NCI-H1105 treated with DMSO at 0.1 percent for 48 hours (cell line): ENCODE measurements at regions not wholly inside any gene's neighbourhood (a gene's known extent, or its start where the extent isn't known, plus 50 kb on each side); places are given as distances from the start of the nearest gene placed in this dataset.

Experiments
- DNase-seq: peaks from one replicate; lab custom pipeline; 2025; lab: John Stamatoyannopoulos, UW

DNA sequence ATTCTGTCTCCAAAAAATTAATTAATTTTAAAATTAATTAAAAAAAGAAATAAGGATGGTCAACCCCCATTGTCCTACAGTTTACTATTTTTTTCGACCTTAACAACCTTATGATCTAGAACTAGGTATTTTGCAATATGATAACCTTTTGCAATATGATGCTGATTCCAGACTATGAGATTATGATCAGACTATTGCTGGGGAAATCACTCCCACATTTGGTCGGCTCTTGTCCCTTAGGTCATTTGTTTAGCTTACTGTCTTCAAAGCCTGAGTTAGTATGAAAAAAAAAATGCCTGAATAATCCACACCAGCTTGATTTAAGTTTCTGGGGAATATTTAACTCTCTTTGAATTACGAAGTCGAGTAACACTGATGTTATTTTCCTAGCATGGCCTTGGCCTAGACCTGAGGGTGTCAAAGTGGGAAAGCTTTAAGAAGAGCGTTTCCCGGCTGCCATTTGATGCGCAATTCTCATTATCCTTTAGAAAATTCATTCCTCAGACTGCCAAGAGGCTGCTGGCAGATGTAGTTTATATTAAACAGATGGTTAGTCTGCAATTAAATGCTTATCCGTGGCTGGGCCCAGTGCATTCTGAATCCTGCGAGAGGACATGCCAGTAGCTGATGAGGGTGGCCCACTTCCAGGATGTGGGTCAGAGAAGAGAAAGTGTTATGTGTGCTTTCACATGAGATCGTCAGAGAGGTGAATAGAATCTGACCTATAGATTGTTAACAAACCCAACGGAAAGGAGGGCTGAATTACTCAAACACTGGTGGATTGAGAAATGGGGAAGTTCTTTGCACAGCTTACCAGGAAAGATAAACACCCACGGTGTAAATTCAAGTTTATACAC is 496.0 kb upstream of the THBS1 start:
- no peak for DNase-seq

DNA sequence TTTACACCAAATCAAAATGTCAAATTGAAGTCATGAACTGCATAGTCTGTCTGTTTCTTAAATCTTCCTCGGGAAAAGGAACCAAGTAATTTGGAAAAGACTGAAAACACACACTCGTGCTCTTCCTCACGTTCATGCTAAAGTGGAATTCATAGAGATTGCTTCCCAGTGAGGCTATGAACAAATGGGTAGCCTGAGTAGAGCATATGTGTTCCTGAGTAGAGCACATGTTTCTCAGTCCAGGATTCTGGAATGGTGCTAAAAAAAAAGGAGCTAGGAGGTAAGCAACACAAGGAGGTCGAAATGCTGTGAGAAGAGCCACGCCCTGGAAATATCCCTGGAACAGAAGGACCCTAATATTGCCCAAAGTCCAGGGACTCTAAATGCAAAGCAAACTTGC is 494.2 kb upstream of the THBS1 start:
- DNase-seq, result no peak

DNA sequence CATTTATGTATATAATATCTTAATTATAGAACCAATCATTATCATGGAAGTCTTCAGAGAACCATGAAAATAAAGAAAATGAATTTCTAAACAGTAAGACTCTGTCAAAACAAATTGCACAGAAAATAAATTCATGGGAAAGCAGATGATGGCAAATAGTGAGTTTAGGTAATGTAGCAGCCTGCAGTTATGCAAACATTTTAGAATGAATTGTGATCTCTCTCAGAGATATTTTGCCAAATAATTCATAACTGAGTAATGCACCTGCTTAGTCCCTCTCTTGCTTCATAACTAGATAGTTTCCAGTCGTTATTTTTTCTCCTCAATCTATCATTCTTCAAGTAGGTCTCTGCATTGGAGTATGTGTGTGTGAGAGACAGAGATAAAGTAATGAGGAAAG is 492.7 kb upstream of the THBS1 start:
- no peak for DNase-seq

DNA sequence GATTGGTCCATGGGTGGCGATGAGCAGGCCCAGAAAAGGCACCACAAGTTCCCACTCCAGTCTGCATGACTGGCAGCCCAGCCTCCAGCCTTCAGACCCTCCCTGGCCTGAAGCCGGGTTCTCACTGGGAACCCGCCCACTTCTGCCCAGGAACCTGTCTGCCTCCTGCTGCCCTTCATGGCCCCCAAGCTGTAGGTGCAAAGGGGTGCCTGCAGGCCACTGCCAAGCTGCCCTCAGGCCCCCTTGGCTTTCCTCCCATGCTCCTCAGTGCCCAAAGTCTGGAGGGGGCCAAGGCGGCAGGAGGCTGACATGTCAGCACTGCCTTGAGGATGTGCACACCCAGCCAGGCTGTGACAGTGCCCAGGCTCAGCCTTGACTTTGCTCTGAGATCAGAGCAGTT is 488.5 kb upstream of the THBS1 start:
- DNase-seq, result no peak

DNA sequence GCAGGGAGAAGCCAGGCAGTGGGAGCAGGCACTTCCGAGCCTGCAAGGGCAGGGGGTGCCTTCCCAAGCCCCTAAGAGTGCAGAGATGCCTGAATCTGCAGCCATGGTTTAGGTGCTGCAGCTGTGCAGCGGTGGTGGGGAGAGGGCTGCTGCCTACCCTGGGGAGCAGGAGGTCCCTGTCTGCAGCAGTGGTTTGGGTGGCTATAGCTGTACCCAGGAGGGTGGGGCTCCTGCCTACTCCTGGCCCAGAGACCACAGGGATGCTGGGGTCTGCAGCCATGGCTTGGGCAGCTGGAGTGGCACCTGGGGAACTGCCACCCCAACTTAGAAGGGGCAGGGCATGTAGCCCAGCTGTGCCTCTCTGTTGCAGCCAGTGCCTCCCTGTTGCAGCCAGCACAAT is 488.1 kb upstream of the THBS1 start:
- DNase-seq, result no peak

DNA sequence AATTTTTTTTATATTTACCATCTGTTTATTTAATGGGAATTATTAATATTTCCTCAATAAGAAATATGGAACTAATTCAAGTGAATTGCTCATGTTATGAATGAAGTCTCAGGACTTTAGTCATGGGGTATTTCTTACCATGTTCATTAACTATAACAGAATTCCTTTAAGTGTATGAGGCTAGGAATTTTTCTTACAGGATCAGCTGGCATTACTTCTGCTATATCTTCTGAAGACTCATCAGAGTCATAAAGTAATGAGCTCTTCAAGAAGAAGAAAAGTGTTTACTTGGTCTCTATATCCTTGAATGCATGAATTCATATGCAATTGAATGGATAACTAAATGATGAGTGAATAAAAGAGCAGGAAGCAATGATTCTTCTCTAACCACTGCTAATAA is 486.8 kb upstream of the THBS1 start:
- DNase-seq, result no peak

DNA sequence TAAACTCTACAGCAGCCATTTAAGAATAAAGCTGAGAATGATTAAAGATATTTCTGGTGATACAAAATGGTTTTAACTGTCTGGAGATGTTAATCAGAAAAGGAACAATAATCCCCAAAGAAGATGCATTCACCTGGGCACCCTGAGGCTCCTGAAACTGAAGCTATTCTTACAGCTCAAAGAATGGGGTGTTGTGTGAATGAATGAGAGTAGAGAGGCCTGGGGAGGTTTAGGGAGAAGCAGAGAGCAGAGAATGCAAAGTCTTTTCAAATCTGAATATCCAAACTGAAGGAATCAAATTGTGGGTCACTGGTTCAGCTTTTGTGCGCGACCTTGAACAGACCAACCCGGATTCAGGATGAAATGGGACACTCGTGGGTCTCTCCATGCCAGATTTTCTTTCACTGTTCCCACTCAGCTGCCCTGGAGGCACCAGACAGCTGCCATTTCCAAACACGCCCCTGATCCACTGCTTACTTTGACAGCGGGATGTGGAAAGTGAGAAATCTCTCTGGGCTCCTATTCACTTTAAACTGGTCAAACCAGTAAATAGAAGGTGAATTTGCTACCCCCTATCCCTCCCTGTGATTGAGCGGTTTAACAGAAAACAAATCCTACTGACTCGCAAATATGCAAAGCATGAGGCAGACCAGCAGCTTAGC is 485.5 kb upstream of the THBS1 start:
- no peak for DNase-seq

DNA sequence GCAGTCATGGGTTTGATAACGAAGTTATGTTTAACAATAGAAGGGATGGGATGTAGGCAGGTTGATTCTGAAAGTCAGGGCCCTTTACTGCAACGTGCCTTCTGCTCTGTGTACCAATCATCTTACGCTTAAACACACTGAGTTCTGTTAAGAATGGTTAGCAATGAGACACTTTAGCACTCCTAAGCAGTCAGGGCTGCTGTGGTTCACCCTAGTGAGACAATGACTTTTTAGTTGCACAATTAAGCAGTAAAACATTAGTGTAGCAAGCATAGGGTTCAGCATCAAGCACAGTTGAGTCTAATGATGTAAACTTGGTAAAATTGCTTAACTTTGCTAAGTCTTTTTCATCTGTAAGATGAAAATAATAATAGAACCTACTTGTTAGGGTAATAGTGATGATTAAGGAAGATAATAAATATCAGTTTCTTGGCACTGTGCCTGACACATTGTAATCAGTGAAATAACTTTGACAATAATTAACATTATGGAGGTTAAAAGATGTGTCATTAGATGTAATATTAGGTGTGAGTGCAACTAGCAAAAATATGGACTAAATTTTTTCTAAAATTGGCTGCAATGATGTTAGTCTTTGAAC is 484.2 kb upstream of the THBS1 start:
- no peak for DNase-seq

DNA sequence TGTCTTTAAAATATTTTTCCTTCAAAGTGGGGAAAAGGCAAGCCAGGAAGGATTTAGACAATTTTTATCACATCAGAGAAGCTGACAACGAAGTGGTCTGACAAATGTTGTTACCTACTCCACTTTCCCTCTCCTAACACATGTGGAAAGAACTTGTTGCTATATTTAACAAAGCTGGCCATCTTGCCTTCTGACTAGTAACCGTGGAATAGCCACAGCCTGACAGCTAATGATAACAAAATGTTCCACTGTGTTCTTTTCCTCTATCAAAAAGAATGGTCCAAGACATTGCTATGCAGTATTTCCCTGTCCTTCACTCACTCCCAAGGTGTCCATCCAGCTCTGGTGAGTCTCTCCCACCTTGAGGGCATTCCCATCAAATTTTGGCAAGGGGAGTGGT is 481.4 kb upstream of the THBS1 start:
- DNase-seq, result no peak

DNA sequence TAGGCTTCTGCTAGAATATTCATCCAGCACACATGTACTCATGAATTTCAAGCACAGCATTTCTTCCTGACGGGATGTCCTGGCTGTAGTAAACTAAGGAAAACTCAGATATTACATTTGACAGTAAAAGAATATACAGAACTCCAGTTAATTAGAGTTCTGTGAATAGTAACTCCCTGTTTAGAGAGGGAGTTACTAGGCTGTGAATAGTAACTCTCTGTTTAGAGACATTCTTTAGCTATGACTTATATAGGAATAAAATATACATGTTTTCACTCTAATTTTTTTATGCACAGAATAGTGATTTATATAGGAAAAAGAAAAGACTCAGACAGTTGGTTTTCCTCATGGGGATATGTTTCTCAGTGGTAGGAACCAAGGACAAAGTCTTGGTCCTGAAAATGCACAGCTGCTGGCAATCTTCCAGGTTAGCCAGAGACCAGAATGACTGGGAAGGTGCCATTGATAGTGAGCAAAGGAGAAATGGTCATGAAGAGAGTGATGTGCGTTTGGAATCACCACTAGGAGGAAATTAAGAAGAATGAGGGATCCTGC is 480.7 kb upstream of the THBS1 start:
- no peak for DNase-seq

DNA sequence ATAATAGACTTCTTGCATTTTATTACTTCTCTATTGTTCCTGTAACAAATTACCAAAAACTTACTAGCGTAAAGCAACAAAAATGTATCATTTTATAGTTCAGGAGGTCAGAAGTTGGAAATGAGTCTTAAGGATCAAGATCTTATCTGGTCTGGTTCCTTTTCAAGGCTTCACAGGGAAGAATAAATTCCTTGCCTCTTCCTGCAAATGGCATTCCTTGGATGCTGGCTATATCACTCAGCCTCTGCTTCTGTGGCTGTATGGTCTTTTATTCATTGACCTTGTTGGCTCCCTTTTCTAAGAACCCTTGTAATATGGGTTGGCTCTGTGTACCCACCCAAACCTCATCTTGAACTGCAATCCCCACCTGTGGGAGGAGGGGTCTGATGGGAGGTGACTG is 478.4 kb upstream of the THBS1 start:
- no peak for DNase-seq

DNA sequence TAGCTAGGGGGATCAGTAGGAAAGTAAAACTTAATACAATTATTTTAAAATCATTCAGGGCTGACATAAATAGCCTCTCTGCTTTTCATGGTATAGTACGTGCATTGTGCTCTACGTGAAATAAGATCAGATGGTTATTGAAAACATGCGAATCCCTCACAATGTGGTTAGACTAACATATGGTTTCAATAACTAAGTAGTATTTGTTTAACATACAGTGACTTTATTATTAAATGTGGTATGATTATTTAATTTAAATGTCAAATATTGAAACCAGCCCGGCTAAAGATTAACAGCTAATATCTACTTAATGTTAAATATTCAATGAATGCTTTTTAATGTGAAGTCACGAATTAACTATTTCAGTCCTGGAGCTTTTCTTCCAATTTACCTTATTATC is 473.9 kb upstream of the THBS1 start:
- no peak for DNase-seq

DNA sequence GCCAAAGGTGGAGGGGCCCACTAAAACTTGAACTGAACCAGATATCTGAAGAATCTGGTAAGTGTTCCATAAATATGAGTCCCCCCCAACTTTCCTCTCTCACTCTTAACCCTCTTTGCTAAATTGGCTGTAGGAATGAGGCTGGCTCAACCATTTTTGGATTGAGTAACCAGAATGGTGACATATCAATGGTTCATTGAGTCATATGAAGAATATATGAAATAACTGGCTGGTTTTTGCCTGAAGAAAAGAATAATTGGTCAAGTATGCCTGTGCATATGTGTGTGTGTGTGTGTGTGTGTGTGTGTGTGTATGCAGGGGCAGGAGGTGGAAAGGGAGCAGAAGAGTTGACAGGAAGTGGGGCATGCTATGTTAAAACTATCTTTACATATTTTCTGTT is 472.9 kb upstream of the THBS1 start:
- DNase-seq, result no peak

DNA sequence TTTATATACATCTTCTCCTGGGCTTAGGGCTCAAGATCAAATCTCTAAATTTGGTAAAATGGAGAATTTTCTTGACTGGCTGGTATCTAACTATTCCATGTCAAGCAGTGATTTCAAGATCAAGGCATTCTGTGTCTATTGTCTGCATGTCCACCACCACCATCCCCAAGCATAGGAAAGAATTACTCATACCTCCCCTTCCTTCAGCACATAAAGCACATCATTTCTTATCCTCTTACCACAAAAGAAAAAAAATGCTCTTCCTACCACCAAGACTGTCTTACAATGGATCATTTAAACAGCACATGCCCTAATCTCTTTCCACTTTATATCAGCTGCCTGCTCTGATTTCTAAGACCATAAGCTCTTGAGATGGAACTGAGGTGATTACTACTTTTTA is 470.5 kb upstream of the THBS1 start:
- DNase-seq, result no peak

DNA sequence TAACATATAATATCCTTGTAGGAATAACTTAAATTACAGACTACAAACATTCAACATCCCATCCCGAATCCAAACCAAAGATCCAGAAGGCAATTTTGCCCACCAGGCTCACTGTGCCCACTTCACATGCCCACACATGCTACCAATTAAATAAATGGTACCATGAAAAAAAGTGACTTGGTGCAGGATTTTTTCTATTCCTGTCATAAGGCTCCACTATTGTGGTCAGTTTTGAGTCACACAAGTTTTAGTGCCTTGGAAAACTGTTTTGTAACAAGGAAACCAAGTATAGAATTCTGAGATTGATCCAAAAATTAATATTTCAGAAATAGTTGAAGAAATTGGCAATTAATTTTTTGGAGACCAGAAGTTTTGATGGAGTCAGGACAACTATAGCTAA is 470.1 kb upstream of the THBS1 start:
- no peak for DNase-seq

DNA sequence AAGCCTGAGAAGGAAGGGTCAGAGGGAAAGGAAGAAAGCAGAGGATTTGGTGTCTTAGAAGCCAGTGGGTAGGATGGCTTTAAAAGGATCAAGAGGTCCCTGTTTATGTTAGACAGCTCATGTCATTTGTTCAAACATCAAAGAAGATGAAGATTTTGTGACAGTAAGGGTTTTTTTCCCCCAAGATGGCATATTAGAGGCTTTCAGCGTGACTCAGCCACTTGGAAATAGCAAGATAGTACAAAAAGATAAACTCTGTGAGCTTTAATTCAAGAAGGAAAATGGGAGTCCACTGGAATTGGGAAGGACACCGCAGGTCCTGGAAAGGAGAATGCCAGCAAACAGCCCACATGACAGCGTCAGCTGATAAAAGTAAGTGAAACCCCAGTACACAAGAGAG is 467.1 kb upstream of the THBS1 start:
- DNase-seq, result no peak

DNA sequence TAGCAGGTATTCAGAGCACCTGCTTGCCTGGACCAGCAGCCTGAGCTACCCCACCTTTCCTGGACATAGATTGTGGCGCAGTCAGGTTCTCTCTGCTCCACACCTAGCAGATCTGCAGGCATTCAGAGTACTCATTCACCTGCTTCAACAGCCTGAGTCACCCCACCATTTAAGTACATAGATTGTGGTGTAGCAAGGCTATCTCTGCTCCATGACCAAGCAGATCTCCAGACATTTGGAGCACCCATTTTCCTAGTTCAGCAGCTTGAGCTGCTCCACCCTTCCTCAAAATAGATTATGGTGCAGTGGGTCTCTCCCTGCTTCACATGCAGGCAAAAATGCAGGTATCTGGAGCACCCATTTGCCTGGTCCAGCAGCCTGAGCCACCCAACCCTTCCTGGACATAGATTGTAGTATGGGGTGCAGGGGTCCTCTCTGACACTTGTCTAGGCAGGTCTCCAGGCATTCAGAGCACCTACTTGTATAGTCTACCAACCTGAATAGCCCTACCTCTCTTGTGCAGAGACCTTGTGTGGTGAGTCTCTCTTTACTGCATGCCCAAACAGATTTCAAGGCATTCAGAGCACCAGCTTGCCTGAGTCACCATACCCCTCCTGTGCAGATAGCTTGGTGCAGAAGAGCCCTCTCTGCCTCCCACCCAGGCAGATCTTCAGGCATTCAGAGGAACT is 466.0 kb upstream of the THBS1 start:
- no peak for DNase-seq

DNA sequence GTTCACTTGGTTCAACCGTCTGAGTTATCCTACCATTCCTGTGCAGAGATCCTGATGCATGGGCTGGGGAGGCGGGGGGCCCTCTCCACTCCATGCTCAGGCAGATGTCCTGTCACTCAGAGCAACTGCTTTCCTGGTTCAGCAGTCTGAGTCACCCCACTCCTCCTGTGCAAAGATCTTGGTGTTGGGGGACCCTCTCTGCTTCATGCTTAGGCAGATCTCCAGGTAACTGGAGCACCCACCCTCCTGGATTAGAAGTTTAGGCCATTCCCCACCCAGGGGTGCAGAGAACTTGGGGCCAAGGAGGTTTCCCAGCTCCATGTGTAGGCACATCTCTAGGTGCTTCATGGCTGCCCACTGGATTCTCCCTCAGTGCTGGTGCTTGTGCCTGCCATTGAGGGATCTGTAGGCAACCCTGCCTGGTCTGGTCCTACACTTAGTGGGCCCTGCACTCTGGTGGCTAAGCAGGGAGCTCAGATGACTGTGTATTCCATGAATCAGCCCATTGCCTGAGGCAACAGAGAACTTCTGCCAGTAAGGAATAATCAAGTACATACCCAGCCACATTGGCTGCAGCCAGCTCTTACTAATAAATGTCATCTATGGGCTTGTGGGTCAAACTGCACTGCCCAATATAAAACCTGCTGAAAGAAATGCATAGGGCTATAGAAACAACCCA is 465.4 kb upstream of the THBS1 start:
- DNase-seq, result no peak

DNA sequence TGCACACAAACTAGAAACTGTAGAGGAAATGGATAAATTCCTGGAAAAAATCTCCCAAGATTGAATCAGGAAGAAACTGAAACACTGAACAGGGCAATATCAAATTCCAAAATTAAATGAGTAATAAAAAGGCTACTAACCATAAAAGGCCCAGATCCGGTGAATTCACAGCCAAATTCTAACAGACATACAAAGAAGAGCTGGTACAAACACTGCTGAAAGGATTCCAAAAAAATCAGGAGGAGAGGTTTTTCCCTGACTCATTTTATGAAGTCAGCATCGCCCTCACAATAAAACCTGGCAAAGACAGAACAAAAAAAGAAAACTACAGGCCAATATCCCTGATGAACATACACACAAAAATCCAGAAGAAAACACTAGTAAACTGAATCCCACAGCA is 462.4 kb upstream of the THBS1 start:
- no peak for DNase-seq

DNA sequence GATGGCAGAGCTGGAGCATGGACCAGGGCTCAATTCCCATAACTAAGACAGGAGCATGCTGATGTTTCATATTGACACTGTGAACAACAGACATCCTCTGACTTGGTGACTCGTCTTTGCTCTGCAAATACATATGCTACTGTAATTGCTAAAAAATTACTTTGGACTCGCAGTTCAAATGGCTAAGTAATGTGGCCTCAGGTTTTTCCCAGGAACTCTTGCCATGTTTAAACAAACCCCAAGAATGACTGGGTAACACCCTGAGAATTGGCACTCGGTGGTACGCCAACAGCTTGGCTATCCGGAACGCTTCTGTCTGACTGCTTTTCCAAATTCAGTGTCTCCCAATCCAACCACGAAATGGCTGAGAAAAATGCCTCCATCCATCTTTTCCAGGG is 456.7 kb upstream of the THBS1 start:
- DNase-seq, result no peak

DNA sequence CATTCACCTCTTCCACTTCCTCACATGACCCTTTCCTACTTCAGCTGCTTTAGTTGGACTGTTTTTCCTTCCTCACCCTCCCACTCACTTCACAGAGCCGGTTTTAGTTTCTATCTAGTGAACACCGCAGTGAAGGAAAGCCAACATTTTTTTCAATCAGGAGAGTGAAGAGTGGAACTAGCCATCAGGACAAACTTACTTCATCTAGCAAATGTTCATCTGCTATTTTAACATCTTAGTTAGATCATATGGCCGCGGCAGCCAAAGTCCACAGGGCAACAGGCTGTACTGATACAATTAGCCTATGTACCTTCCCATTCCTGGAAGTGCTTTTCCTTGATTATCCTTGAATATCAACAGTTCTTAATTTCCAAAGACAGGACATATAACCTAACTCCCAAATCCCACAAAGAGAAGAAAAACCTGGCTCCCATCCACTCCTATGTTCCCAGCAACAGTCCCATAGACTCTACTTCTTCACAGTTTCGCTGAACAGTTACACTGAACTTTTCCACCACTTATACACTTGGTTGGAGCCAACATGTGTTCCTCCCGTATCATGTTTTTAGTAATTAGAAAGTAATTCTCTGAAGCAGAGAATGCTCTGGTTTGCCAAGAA is 456.2 kb upstream of the THBS1 start:
- DNase-seq, result no peak

DNA sequence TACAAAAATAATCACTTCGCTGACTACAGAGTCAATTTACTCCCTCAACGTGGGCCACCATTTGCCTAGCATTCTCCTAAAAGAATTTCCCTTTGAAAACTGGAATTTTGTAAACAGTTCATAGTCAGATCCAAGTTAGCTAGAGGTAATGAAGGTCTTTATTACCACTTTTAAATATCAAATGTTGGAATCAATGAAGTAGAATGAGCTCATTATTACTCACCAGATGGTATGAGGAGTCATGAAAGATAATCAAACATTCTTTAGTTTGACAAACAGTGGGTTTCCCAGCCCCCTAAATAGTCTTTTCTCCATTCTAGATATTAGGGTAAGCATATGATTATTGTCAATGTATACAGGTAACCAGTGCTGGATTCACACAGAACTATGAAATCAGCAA is 455.7 kb upstream of the THBS1 start:
- no peak for DNase-seq
